ENCODE measurements at regions not wholly inside any gene's neighbourhood (a gene's known extent, or its start where the extent isn't known, plus 50 kb on each side); places are given as distances from the start of the nearest gene placed in this dataset.

- TF ChIP-seq CREM (CRISPR knock-in tag; IDR thresholded peaks at IDR 0.05) (no peak), SMAD3 (CRISPR knock-in tag; IDR thresholded peaks at IDR 0.05; ENCODE audit: borderline replicate concordance) (no peak), E2F5 (CRISPR knock-in tag; IDR thresholded peaks at IDR 0.05) (no peak), IRF1 (CRISPR knock-in tag; IDR thresholded peaks at IDR 0.05) (no peak), PRRX2 (CRISPR knock-in tag; IDR thresholded peaks at IDR 0.05) (no peak), ZNF512 (CRISPR knock-in tag; IDR thresholded peaks at IDR 0.05; ENCODE audit: borderline replicate concordance) (no peak), ZNF671 (CRISPR knock-in tag; IDR thresholded peaks at IDR 0.05) (no peak)
- TF ChIP-seq, protein P1, sequence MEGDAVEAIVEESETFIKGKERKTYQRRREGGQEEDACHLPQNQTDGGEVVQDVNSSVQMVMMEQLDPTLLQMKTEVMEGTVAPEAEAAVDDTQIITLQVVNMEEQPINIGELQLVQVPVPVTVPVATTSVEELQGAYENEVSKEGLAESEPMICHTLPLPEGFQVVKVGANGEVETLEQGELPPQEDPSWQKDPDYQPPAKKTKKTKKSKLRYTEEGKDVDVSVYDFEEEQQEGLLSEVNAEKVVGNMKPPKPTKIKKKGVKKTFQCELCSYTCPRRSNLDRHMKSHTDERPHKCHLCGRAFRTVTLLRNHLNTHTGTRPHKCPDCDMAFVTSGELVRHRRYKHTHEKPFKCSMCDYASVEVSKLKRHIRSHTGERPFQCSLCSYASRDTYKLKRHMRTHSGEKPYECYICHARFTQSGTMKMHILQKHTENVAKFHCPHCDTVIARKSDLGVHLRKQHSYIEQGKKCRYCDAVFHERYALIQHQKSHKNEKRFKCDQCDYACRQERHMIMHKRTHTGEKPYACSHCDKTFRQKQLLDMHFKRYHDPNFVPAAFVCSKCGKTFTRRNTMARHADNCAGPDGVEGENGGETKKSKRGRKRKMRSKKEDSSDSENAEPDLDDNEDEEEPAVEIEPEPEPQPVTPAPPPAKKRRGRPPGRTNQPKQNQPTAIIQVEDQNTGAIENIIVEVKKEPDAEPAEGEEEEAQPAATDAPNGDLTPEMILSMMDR (IDR thresholded peaks at IDR 0.05) = no peak
- TF ChIP-seq, protein P2, sequence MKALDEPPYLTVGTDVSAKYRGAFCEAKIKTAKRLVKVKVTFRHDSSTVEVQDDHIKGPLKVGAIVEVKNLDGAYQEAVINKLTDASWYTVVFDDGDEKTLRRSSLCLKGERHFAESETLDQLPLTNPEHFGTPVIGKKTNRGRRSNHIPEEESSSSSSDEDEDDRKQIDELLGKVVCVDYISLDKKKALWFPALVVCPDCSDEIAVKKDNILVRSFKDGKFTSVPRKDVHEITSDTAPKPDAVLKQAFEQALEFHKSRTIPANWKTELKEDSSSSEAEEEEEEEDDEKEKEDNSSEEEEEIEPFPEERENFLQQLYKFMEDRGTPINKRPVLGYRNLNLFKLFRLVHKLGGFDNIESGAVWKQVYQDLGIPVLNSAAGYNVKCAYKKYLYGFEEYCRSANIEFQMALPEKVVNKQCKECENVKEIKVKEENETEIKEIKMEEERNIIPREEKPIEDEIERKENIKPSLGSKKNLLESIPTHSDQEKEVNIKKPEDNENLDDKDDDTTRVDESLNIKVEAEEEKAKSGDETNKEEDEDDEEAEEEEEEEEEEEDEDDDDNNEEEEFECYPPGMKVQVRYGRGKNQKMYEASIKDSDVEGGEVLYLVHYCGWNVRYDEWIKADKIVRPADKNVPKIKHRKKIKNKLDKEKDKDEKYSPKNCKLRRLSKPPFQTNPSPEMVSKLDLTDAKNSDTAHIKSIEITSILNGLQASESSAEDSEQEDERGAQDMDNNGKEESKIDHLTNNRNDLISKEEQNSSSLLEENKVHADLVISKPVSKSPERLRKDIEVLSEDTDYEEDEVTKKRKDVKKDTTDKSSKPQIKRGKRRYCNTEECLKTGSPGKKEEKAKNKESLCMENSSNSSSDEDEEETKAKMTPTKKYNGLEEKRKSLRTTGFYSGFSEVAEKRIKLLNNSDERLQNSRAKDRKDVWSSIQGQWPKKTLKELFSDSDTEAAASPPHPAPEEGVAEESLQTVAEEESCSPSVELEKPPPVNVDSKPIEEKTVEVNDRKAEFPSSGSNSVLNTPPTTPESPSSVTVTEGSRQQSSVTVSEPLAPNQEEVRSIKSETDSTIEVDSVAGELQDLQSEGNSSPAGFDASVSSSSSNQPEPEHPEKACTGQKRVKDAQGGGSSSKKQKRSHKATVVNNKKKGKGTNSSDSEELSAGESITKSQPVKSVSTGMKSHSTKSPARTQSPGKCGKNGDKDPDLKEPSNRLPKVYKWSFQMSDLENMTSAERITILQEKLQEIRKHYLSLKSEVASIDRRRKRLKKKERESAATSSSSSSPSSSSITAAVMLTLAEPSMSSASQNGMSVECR (CRISPR knock-in tag; IDR thresholded peaks at IDR 0.05; ENCODE audit: borderline replicate concordance) = no peak
Measured at GRCh38 chr6:104472021-104472901, 387.5 kb downstream of the HACE1 start (continued).

GRCh38 chr6:104466306-104466705 is 393.4 kb downstream of the HACE1 start:
- no peak overlapping the region for H3K27ac Mint-ChIP-seq
- H3K36me3 Mint-ChIP-seq = no peaks in the 10 kb centered on the region
- ChIA-PET POLR2A (no interaction called here), CTCF (interaction anchor here (0.8 to 1.0 kb wide), 2 partner anchors 58 to 60 kb away, joined by 3 to 4 read pairs; no protein-coding TSS in a partner anchor)
- ATAC-seq (no peak), DNase-seq (ENCODE audit: low spot score) (no peak)
- H3K4me3 Mint-ChIP-seq = no peak overlapping the region
- H3K9me3 Mint-ChIP-seq = no peaks in the 10 kb centered on the region
- TF ChIP-seq NFYB (CRISPR knock-in tag; conservative IDR thresholded peaks at IDR 0.05; ENCODE audit: low read depth) = no peak
- H3K4me1 Mint-ChIP-seq = peaks cover 9% of the 10 kb centered on the region
- H3K27me3 Mint-ChIP-seq (ENCODE audit: low read depth) = no peaks in the 10 kb centered on the region

DNA sequence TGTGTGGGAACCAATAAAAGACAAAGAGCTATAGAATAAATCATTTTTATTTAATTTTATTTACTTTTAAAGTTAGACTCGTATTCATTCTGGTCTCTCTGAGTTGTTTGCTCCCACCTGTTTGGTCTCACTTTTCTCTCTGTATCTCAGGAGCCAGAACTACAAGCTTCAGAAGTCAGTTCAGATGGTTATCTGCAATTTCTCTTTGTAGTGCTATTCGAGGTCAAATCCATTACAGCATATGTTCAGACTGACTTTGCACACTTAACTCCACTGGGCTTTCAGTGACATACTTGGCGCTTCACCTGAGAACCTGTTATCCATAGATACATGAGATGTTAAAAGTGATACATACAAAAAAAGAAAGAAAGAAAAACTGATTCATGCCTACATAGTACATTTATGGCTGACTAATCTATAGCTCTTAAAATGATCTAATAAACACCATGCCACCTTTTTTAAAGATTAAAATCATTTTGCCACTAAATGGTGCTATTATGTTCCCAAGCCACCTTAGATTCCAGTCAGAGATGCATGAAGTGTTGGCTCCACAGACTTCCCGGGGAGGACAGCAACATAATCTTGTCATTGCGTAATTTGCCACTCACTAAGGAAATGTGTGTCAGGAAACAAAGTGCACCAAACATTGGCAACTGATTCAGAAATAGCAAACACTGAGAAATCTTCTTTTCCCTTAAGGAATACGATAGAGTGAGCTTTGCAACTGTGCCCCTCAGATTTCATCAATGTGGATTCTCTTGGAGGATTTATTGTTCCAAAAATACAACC is 396.7 kb downstream of the HACE1 start:
- POLR2A ChIA-PET = no interaction called here
- Mint-ChIP-seq H3K9me3 (no peaks in the 10 kb centered on the region), H3K27ac (peak overlapping the region; percentile 76; the same call in 1 of the 2 replicates), H3K36me3 (no peaks in the 10 kb centered on the region), H3K27me3 (ENCODE audit: low read depth) (no peaks in the 10 kb centered on the region), H3K4me3 (no peak overlapping the region), H3K4me1 (peaks cover 5% of the 10 kb centered on the region)
- no peak for ATAC-seq
- CTCF ChIA-PET = no interaction called here
- DNase-seq (ENCODE audit: low spot score) = no peak
- no peak for TF ChIP-seq E2F4 (CRISPR knock-in tag; IDR thresholded peaks at IDR 0.05; ENCODE audit: borderline replicate concordance, low read depth)
- TF ChIP-seq, protein P3, sequence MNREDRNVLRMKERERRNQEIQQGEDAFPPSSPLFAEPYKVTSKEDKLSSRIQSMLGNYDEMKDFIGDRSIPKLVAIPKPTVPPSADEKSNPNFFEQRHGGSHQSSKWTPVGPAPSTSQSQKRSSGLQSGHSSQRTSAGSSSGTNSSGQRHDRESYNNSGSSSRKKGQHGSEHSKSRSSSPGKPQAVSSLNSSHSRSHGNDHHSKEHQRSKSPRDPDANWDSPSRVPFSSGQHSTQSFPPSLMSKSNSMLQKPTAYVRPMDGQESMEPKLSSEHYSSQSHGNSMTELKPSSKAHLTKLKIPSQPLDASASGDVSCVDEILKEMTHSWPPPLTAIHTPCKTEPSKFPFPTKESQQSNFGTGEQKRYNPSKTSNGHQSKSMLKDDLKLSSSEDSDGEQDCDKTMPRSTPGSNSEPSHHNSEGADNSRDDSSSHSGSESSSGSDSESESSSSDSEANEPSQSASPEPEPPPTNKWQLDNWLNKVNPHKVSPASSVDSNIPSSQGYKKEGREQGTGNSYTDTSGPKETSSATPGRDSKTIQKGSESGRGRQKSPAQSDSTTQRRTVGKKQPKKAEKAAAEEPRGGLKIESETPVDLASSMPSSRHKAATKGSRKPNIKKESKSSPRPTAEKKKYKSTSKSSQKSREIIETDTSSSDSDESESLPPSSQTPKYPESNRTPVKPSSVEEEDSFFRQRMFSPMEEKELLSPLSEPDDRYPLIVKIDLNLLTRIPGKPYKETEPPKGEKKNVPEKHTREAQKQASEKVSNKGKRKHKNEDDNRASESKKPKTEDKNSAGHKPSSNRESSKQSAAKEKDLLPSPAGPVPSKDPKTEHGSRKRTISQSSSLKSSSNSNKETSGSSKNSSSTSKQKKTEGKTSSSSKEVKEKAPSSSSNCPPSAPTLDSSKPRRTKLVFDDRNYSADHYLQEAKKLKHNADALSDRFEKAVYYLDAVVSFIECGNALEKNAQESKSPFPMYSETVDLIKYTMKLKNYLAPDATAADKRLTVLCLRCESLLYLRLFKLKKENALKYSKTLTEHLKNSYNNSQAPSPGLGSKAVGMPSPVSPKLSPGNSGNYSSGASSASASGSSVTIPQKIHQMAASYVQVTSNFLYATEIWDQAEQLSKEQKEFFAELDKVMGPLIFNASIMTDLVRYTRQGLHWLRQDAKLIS (CRISPR knock-in tag; IDR thresholded peaks at IDR 0.05; ENCODE audit: borderline replicate concordance) = no peak
- no peak for TF ChIP-seq ELF4 (CRISPR knock-in tag; IDR thresholded peaks at IDR 0.05; ENCODE audit: low read depth)
- TF ChIP-seq ZNF219 (CRISPR knock-in tag; IDR thresholded peaks at IDR 0.05; ENCODE audit: borderline replicate concordance) = no peak

Measured in WTC11 (cell line).